Sigmoid colon (tissue), 3 donors: ENCODE measurements at regions not wholly inside any gene's neighbourhood (a gene's known extent, or its start where the extent isn't known, plus 50 kb on each side); places are given as distances from the start of the nearest gene placed in this dataset.

Experiments used
- CTCF ChIP-seq, 4 experiments: fragments of 450-650 bp in 3 of 4; fragments of 200-600 bp in 1 of 4; IDR thresholded peaks; one replicate each; pipeline ENCODE4 v1.5.1; 2016 to 2019; ENCODE audit warnings: antibody characterized with exemption in 4 of 4, mild to moderate bottlenecking in 3 of 4, moderate library complexity in 2 of 4
- POLR2A ChIP-seq, 2 donors: fragments of 450-650 bp; IDR thresholded peaks; one replicate each; pipeline ENCODE4 v1.6.1; 2016; ENCODE audit warnings: antibody characterized with exemption in 2 of 2, mild to moderate bottlenecking in 2 of 2, moderate library complexity in 2 of 2

DNA sequence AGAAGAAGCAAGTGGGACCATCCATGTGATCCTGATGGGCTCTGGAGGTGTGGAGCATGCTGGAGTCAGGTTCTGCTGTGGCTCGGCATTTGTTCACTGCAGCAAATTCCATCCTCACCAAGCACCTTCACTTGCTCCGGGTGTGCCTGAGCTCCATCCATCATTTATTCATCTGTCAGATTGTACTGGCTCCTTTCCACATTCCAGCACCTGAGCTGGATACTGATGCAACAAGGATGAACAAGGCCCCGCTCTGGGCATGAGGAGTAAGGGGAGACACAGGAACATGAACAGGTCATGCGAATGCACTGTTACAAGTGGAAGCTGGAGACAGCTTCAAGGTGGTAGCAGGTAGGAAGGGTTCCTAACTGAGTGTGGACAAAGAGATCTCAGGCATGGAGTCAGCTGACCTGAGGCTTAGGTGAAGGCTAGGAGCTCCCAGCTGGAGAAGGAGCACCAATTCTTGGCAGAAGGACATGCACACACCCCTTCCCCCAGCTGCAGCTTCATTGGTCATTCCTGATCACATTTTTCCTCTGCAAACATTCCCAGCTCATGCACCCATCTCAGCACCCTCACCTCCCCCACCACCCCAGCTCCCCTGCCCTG, 133.7 kb upstream of the ZMIZ1 start:
- TF ChIP-seq CTCF (IDR thresholded peaks at IDR 0.05) = no peak
- no peak for TF ChIP-seq POLR2A (IDR thresholded peaks at IDR 0.05)
